ENCODE measurements at regions not wholly inside any gene's neighbourhood (a gene's known extent, or its start where the extent isn't known, plus 50 kb on each side); places are given as distances from the start of the nearest gene placed in this dataset.

- TF ChIP-seq POLR2A (IDR thresholded peaks at IDR 0.05) (no peak), CTCF (IDR thresholded peaks at IDR 0.05) (no peak)
These were observed 426.9 kb downstream of the NPIPA7 start for GRCh38 chr16:16805809-16806208.

Data from esophagus squamous epithelium (tissue), 4 donors.